NCI-H524 treated with DMSO at 0.1 percent for 48 hours (cell line): ENCODE measurements at regions not wholly inside any gene's neighbourhood (a gene's known extent, or its start where the extent isn't known, plus 50 kb on each side); places are given as distances from the start of the nearest gene placed in this dataset.

ENCODE experiments used
- DNase-seq: peaks from one replicate; lab custom pipeline; 2025; lab: John Stamatoyannopoulos, UW

DNA sequence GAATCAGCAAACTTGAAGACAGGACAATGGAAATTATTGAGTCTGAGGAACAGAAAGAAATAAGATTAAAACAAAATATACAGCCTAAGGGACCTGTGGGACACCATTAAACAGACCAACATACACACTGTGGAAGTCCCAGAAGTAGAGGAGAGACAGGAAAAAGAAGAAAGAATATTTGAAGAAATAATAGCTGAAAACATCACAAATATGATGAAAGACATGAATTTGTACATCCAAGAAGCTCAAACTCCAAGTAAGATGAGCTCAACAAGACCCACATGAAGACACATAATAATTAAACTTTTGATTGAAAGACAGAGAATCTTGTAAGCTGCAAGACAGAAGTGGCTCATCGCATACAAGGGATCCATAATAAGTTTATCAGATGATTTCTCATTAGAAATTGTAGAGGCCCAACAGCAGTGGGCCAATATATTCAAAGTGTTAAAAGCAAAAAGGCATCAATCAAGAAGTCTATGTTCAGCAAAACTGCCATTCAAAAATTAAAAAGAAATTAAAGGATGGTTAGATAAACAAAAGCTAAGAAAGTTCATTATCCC lies 311.3 kb upstream of the ADGRL2 start:
- DNase-seq, result no peak

DNA sequence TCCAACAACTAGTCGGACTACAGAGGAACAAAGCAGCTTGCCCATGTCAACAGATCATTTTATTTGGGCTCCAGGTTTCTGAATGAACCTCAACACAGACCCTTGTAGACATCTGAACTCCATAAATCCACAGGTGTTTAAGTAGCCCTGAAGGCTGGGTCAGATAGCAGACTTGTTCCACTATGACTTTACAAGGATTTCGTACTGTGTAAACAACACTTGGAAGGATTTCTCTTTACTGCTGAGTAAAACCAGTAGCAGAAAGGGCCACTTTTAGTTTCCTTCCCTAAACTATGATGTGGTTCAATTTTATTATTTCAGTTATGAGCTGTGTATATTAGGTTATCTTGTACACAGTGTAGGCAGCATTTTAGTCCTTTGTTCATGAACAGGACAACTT lies 316.4 kb upstream of the ADGRL2 start:
- no peak for DNase-seq

DNA sequence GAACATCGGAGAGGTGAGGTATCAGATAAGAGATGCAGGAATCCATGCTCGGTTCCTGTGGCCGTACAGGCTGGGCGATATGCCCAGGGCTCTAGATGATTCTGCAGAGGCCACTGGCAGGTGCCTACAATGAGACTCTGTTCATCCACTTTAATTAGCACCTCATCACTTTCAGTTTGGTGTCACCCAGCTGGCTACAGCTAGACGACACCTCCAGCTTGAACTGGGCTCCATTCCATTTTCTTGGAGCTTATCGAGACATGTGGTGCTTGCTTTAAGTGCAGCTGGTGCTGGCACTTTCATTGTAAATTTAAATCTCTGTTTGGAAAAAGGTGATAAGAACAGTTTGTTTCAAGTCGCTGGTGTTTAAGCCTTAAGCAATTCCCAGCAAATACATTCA lies 322.5 kb upstream of the ADGRL2 start:
- peak; percentile 71 for DNase-seq

DNA sequence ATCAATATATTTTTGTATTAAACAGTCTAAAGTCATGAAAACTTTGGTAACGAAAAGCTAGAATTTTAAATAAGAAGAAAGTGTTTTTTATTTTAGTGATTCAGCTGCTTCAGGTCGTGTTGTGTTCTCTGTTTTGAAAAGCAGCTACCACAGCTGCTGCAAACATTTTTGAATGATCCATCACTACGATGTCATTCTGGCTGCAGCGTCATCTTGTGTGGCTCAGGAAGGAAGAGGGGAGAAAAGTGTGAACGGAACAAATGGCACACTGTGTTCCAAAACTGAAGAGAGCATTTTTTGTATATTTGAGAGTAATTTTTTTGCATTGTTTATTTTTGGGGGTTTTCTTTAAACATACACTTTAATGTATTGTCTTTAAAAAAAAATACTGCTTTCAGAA lies 323.0 kb upstream of the ADGRL2 start:
- DNase-seq, result no peak

DNA sequence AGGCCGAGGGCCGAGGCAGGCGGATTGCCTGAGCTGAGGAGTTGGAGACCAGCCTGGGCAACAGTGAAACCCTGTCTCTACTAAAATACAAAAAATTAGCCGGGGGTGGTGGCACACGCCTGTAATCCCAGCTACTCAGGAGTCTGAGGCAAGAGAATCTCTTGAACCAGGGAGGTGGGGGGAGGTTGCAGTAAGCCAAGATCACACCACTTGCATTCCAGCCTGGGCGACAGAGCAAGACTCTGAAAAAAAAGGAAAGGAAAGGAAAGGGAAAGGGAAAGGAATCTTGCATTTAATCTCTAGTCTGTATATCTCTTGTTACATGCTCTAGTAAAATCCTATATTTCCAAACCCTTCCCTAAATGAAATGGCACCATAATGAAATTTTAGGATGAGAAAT lies 328.3 kb upstream of the ADGRL2 start:
- no peak for DNase-seq

DNA sequence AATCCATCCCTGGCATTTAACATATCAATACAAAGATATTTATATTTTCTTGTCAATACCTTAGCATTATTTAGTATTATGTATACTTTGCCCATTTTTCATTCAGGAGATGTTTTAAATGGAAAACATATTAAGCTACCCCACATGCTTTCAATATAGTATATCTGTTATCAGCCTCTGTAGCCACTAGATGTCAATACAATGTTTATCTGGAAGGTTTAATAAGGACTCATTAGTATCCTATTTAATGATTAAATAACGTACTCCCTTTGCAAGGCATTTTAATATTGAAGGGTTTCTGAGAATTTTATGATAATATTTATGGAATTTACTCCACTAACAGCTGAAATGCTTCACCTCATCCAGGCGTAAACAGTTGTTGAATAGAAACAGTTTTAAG lies 329.5 kb upstream of the ADGRL2 start:
- DNase-seq, result no peak

DNA sequence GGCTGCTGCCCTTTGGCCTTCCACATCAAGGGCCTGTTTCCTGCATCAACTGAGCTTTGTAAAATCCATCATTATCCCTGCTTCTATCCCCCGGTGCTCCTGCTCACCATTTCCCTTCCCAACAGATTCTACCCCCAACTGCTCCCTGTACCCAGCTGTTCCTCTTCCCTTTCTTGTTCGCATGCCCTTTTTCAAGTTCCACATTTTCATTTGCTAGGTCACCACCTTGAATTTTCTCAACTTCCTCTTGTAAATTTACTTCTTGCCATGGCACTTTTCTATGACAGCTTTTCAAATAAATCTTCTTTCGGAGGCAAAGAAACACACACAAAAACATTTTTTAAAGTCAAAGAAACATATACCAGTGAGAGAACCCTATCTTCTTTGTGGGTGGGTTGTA lies 330.5 kb upstream of the ADGRL2 start:
- DNase-seq, result no peak

DNA sequence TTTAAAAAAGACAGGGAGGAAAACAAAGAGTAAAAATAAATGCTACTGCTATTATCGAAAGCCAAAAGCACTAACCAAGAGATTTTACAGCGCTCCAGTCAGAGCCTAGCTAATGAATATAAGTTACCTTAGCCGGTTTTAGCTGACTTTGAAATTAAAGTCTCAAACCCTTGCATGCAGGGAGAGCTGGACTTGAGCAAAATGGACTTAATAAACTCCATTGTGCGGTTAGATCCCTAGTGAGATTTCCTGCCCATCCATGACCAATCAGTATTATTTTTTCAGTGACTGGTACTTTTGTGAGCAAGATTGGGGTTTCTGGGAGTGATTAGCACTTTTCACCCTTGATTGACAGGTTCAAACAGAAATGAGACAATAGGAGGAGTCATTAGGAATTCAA lies 333.4 kb upstream of the ADGRL2 start:
- no peak for DNase-seq

DNA sequence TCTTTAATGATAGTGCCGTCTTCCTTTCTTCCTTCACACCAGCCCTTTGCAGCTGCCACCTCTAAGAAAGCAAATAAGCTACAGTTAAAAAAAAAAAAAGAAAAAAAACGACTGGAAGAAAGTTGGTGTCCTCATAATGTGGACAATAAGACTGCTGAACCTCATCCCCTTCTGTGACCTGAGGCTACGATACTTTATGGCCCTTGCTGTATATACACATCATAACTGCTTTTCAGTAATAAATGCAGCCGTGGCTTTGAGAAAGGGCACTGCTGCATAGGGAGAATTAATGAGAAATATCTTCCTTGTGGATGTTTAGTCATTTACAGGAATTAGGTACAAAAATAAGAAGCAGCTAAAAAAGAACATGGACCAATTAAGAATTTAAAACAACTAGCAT lies 333.8 kb upstream of the ADGRL2 start:
- no peak for DNase-seq

DNA sequence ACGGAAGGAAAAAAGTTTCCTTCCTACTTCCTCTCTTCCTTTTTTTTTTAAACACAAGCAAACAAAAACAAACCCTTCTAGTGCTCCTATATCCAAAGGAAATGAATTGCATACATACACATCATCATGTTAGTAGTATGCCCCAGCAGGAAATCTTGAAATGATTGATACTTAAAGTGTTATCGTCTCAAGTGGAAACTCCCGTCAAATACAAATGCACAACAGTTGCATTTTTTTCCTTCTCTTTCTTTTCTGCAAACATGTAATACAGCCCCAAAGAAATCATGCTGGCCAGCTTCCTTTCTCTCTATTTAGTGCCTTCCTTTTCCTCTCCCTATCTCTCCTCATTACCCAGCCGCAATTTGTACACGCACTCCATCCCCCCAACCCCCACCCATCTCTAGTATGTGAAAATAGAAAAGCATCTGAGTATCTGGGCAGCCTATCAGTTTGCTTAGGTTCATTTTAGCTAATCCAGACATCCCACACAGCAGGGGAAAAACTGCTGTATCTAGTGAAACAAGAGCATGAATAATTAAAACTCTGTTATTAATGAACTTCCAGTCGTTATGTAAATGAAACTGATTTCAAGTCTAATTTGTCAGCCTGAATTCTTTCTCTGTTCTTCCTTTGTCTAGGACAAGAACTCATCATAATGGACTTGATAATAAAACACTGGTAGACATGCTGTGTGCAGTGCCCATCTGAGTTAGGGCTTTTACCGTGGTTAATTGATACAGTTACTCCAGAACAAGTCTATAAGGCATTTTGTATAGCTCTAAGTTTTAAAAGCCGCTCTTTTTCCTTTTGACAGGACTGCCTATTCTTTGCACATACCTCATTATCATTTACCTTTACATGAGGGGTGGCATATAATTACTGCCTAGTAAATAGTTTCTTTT lies 336.5 kb upstream of the ADGRL2 start:
- DNase-seq, result no peak

DNA sequence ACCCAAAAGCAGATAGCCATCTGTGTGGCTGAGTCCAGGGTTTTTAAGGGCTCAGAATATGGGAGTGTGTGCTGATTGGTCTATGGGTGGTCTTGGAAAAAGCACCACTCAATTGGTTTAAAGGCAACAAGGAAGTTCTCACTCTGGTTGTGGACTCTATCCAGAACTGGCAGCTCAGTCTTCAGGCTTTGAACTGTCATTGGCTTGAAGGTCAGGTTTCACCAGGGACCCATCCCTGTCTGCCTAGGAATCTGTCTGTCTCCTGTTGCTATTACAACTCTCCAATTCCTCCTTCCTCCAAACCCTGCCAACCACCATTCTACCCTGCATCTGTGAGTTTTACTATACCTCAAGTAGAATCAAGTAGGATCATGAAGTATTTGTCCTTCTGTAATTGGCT lies 341.7 kb upstream of the ADGRL2 start:
- no peak for DNase-seq

DNA sequence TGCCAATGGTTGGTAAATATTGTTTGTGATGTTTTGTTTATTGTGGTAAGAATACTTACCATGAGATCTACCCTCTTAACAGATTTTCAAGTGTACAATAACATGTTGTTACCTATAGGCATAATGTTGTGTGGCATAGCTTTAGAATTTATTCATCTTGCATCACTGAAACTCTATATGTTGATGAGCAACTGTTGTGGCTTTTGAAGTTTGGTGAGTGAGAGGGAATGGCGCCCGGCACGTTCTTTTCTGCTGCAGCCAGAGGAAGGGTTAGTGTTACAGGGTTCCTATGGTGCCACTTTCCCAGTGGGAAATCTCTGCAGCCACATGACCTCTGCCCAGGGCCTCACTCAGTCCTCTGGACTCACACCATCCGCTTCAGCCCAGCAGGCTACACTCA lies 342.5 kb upstream of the ADGRL2 start:
- DNase-seq, result no peak

DNA sequence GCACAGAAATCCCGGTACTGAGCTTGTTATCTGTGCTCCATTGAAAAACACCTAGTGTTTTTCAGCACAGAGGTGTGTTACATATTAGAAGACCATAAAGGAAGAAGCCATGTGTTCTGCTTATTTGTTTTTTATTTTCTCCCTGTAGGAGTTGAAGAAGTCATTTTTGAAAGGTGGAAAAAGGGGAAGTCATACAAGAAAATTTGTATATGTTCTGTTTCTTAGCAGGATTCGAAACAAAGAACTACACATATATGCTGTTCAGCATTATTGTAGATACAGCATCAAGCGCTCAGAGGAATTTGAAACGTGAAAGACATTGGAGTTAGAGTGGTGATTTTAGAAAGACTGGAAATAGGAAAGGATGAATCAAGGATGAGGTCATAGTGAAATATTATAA lies 345.3 kb upstream of the ADGRL2 start:
- no peak for DNase-seq

DNA sequence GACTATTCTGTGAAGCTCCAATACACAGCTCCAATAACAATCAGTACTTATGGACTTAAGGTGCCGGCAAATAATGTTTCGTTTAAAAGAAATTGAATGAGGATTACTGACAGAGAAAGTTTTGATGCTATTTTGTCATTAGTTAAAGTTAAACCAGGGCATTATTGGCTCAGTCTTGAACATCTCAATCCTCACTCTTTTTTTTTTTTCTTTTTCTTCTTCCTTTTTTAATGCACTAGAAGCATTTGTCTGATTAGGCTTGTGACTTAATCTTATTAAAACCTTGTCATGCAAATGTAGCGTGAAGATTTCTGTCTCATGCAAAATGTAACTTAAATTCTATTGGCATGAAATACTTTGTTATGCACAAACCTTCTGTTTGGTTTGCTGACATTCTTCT lies 346.8 kb upstream of the ADGRL2 start:
- no peak for DNase-seq

DNA sequence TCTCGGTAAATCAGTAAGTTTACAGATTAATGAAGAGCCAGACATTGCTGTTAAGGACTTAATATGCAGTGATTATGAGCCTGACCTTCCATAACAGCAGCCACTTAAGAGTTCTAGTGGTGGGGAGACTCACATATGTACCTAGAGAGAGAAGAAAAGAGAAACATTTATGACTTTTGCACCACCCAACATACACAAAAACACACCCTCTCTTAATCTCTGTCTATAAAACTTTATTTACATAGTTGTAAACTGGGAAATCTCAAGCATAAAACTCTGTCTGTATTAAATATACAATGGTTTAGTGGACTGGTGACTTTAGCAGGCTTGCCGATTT lies 347.4 kb upstream of the ADGRL2 start:
- DNase-seq, result no peak

DNA sequence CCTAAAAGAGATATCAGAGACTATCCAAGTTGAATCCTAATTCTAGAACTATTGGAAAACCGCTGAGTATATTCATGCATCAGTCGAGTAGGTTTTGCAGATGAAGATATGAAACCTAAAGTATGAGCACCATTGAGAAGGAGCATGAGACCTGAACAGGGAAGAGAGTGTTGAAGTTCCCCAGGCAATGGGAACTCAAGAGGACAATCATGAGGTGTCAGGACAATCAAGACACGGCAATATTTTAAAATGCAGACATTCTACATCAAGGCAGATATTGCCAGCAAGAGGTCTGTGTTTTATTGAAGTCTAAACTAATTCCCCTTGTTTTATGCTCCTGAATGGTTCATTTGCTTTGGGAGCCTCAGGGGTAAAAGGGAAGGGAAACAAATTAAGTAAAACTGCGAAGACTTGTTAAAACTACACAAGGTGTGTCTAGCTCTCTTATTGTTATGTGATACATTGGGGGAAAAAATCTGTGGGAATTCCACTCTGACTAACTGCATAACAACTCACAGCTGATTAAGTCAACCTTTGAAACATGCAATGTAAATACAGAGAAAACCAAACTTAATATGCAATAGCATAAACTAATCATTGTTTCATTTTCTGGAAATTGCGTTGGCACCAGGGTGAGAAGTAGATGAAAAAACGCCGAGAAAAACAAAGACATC lies 347.9 kb upstream of the ADGRL2 start:
- DNase-seq, result no peak

DNA sequence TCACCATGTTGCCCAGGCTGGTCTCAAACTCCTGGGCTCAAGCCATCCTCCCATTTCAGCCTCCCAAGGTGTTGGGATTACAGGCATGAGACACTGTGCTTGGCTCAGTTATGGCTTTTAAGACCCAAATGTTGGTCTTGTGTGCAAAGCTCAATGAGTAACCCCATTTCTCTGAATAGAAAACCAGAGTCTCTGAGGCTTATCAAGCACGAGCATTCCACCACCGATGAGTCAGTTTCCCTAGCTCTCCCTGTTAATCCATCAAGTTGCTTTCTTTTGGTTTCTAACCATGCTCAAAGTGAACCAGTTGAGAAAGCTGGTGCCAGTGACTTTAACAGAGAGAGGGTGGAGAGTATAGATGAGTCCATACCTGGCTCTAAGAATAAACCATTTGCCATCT lies 350.9 kb upstream of the ADGRL2 start:
- no peak for DNase-seq

DNA sequence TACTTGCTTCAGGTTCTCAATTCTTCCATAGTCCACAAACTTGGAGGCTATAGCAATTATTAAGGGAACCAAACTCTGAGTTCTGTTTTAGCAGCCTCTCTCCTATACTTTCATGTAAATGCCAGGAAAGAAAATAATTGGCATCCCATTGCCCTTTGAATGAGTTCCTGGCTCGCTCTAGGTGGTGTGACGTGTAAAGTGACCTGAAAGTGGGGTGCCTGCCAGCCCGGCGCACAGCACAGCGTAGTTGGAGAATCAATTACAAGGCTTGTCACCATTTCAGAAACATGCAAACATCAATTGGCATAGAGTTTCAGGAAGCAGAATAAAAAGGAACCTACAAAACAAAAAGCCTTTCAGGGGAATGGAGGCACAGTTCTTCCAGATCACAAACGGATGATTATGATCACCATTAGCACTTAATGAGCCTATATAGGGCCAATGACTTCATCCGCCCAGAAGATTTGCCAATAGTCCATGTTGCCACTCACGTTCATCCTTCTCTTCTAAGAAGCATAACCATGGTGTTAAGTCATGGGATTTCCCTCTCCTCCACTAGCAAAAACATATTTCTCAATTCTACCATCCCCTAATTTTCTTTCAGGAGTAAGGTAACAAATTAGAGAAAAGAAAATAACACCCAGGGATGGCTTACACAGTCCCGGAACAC lies 354.6 kb upstream of the ADGRL2 start:
- DNase-seq, result no peak

DNA sequence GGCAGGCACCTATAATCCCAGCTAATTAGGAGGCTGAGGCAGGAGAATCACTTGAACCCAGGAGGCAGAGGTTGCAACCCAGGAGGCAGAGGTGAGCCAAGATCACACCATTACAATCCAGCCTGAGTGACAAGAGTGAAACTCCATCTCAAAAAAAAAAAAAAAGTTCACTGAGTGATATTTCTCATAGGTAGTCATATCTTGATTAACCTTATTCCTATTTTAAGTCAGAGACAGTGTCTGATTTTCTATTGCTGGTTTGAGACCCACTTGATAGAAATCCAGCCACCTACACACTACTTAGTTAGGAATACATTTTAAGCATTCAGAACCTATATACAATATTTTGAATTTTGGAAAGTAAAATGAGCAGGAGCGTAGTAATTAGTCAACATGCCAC lies 357.4 kb upstream of the ADGRL2 start:
- no peak for DNase-seq

DNA sequence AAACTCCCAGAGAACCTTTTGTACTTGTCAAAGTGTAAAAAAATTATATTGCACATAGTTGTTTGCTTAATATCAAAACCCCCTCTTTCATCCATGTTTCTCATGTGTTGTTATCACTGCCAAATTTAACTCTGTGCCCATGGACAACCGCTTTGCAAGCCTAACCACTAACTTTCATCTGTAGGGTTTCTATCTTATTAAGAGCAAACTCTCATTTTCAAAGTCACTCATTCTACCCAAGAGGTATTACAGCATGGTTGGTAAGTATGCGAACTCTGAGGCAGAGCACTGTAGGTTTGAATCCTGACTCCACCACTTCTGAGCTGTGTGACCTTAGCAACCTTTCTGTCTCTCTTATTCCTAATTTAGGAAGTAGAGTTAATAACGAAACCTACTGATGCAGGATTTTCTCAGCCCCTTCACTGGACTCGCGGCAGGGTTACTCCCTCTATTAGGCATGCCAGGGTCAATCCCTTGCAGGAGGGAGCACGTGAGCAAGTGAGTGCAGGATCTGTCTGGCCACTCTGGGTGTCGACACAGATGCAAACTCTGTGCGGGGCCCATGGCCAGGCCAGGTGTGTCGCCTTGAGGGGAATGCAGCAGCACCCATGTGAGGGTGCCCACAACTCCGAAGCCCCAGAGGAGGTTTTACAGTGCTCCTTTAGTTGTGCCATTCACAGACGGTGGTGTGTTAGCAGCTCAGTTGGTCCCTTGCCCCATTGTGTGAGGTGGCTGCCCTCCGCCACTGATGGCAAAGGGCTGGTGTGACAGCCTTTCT lies 361.5 kb upstream of the ADGRL2 start:
- DNase-seq, result no peak

DNA sequence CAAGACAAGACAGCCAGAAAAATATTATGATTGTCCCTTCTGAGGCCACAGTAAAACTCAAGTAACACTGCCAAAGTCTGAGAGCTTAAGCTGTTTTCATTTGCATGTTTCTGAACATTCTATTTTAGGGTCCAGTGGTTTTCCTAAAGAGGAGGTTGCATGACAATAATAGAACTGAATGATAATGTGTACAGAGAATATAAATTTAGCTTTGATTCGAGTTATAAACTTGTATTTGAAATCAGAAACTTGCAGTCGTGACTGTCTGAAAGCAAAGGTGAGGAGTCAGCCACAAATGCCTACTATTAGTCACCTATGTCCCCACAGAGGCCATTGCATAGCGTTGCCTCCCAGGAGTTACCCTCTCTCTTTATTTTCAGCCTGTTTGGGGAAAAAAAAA lies 363.1 kb upstream of the ADGRL2 start:
- no peak for DNase-seq

DNA sequence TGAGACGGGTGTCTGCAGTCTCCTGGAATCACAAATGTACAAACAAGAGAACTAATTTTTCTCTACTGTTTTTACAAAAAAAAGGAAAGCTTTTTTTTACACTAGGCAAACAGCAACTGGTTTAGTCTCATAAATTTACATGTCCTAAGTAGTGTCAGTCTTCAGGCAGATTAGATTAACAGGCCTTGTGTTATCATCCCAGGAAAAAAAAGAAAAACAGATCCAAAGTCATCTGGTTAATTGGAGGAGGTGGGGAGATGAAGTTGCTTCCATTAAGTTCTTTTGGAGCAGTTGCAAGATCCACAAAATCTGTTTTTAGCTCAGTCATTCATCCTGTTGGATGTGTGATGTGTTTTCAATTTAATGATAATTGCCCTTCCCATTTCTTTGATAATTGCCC lies 363.5 kb upstream of the ADGRL2 start:
- no peak for DNase-seq
